ENCODE measurements at regions not wholly inside any gene's neighbourhood (a gene's known extent, or its start where the extent isn't known, plus 50 kb on each side); places are given as distances from the start of the nearest gene placed in this dataset.

GRCh38 chr2:41913921-41914609 is 133.8 kb upstream of the PKDCC start:
- H3K4me1 ChIP-seq (ENCODE audit: insufficient read depth, low read length, poor library complexity, severe bottlenecking) = no peaks in the 10 kb centered on the region
- no peak overlapping the region for H3K27ac ChIP-seq (ENCODE audit: low read depth, low read length, poor library complexity, severe bottlenecking)
- DNase-seq (ENCODE audit: low spot score) = no peak
- CTCF ChIA-PET = no interaction called here
- no peaks in the 10 kb centered on the region for H3K9me3 ChIP-seq (ENCODE audit: low read depth, low read length, poor library complexity, severe bottlenecking)
- POLR2A ChIA-PET (ENCODE audit: low non-redundant PET) = no interaction called here
- no peak overlapping the region for H3K4me3 ChIP-seq (ENCODE audit: low read depth, low read length, poor library complexity, severe bottlenecking)
- no peak for TF ChIP-seq EZH2 (IDR thresholded peaks at IDR 0.05; ENCODE audit: borderline replicate concordance, low read depth, low read length, poor library complexity, severe bottlenecking)
- no peak for TF ChIP-seq CTCF (conservative IDR thresholded peaks at IDR 0.05; ENCODE audit: low read depth, low read length)
- intact Hi-C loops (cut with micrococcal nuclease; ENCODE audit: unreplicated experiment) = no loop called here
- H3K36me3 ChIP-seq (ENCODE audit: insufficient read depth, low read length, poor library complexity, severe bottlenecking) = no peaks in the 10 kb centered on the region
- H3K27me3 ChIP-seq (replicated peaks; ENCODE audit: insufficient read depth, low read depth, low read length, poor library complexity) = no peaks in the 10 kb centered on the region
- no TSS peak for BruUV-seq (replicated peaks)

GRCh38 chr2:41914936-41915335 is 132.9 kb upstream of the PKDCC start:
- no peak for DNase-seq (ENCODE audit: low spot score)
- no TSS peak for BruUV-seq (replicated peaks)
- H3K4me3 ChIP-seq (ENCODE audit: low read depth, low read length, poor library complexity, severe bottlenecking) = no peak overlapping the region
- no peaks in the 10 kb centered on the region for H3K27me3 ChIP-seq (replicated peaks; ENCODE audit: insufficient read depth, low read depth, low read length, poor library complexity)
- no peaks in the 10 kb centered on the region for H3K36me3 ChIP-seq (ENCODE audit: insufficient read depth, low read length, poor library complexity, severe bottlenecking)
- TF ChIP-seq CTCF (conservative IDR thresholded peaks at IDR 0.05; ENCODE audit: low read depth, low read length) (no peak), EZH2 (IDR thresholded peaks at IDR 0.05; ENCODE audit: borderline replicate concordance, low read depth, low read length, poor library complexity, severe bottlenecking) (no peak)
- intact Hi-C loops (cut with micrococcal nuclease; ENCODE audit: unreplicated experiment) = no loop called here
- ChIA-PET CTCF (no interaction called here), POLR2A (ENCODE audit: low non-redundant PET) (no interaction called here)
- no peaks in the 10 kb centered on the region for H3K4me1 ChIP-seq (ENCODE audit: insufficient read depth, low read length, poor library complexity, severe bottlenecking)
- H3K27ac ChIP-seq (ENCODE audit: low read depth, low read length, poor library complexity, severe bottlenecking) = no peak overlapping the region
- H3K9me3 ChIP-seq (ENCODE audit: low read depth, low read length, poor library complexity, severe bottlenecking) = no peaks in the 10 kb centered on the region

- Histone ChIP-seq H3K27ac (ENCODE audit: low read depth, low read length, poor library complexity, severe bottlenecking) (no peak overlapping the region), H3K27me3 (replicated peaks; ENCODE audit: insufficient read depth, low read depth, low read length, poor library complexity) (no peaks in the 10 kb centered on the region), H3K4me3 (ENCODE audit: low read depth, low read length, poor library complexity, severe bottlenecking) (no peak overlapping the region), H3K9me3 (ENCODE audit: low read depth, low read length, poor library complexity, severe bottlenecking) (no peaks in the 10 kb centered on the region), H3K36me3 (ENCODE audit: insufficient read depth, low read length, poor library complexity, severe bottlenecking) (no peaks in the 10 kb centered on the region), H3K4me1 (ENCODE audit: insufficient read depth, low read length, poor library complexity, severe bottlenecking) (no peaks in the 10 kb centered on the region)
- no peak for DNase-seq (ENCODE audit: low spot score)
- intact Hi-C loops (cut with micrococcal nuclease; ENCODE audit: unreplicated experiment) = no loop called here
- ChIA-PET CTCF (no interaction called here), POLR2A (ENCODE audit: low non-redundant PET) (no interaction called here)
- no peak for TF ChIP-seq CTCF (conservative IDR thresholded peaks at IDR 0.05; ENCODE audit: low read depth, low read length)
- no peak for TF ChIP-seq EZH2 (IDR thresholded peaks at IDR 0.05; ENCODE audit: borderline replicate concordance, low read depth, low read length, poor library complexity, severe bottlenecking)
- no TSS peak for BruUV-seq (replicated peaks)
Observed at GRCh38 chr2:41916177-41916576, 131.6 kb upstream of the PKDCC start.

All from A673 (cell line).